Prostate gland (tissue), 2 donors: ENCODE measurements at regions not wholly inside any gene's neighbourhood (a gene's known extent, or its start where the extent isn't known, plus 50 kb on each side); places are given as distances from the start of the nearest gene placed in this dataset.

ENCODE experiments used
- CTCF ChIP-seq, 4 experiments: fragments of 200-600 bp in 2 of 4; fragments of 450-650 bp in 2 of 4; sonication (generic) in 2 of 4; IDR thresholded peaks; 1 replicate in 3 of 4; 2 replicates in 1 of 4; pipeline ENCODE4 v1.5.1; 2016 to 2019; ENCODE audit warnings: antibody characterized with exemption in 4 of 4, mild to moderate bottlenecking in 2 of 4, moderate library complexity in 2 of 4
- POLR2A ChIP-seq: fragments of 450-650 bp; IDR thresholded peaks from one replicate; pipeline ENCODE4 v1.6.1; 2016; ENCODE audit warnings: antibody characterized with exemption, mild to moderate bottlenecking

- TF ChIP-seq POLR2A, result no peak
- TF ChIP-seq CTCF (IDR thresholded peaks at IDR 0.05), result no peak
These were observed 84.4 kb upstream of the MFGE8 start for GRCh38 chr15:88997531-88997930.
